ENCODE measurements at regions not wholly inside any gene's neighbourhood (a gene's known extent, or its start where the extent isn't known, plus 50 kb on each side); places are given as distances from the start of the nearest gene placed in this dataset.

- dilution Hi-C loops (cut with MboI; ENCODE audit: extremely low pct_ligation_motif_present, low sequenced_read_pairs) (no loop called here), intact Hi-C loops (cut with micrococcal nuclease) (no loop called here)
- no peak overlapping the region for H3K4me2 ChIP-seq (ENCODE audit: insufficient read depth, low read length)
- no peaks in the 10 kb centered on the region for H3K79me2 ChIP-seq (ENCODE audit: control insufficient read depth, insufficient read depth, low read length)
- no peaks in the 10 kb centered on the region for H3K36me3 ChIP-seq (ENCODE audit: control insufficient read depth in 2 of 2, extremely low read depth in 1 of 2, insufficient read depth in 2 of 2, low read length in 2 of 2)
- no peaks in the 10 kb centered on the region for H3K9me3 ChIP-seq (replicated peaks; ENCODE audit: control insufficient read depth, insufficient read depth, low read length)
- FAIRE-seq (no peak), DNase-seq (ENCODE audit: low read depth, low spot score) (no peak)
- no peak for TF ChIP-seq POLR2AphosphoS5 (IDR thresholded peaks at IDR 0.05; ENCODE audit: insufficient read depth, low read depth, low read length)
- TF ChIP-seq CTCF (IDR thresholded peaks at IDR 0.05; ENCODE audit: extremely low read depth in 1 of 2, insufficient read depth in 1 of 2, low read depth in 1 of 2, low read length in 2 of 2) = no peak
- no peak for TF ChIP-seq GATA2 (IDR thresholded peaks at IDR 0.05; ENCODE audit: insufficient read depth, insufficient read length, low read depth, low read length)
- TF ChIP-seq FOS (IDR thresholded peaks at IDR 0.05; ENCODE audit: borderline replicate concordance, insufficient read depth, low read length) = no peak
- no peak for TF ChIP-seq MYC (IDR thresholded peaks at IDR 0.05; ENCODE audit: low read depth, low read length)
- TF ChIP-seq MAX (IDR thresholded peaks at IDR 0.05; ENCODE audit: insufficient read depth, insufficient read length) = no peak
- no peak for TF ChIP-seq POLR2A (IDR thresholded peaks at IDR 0.05; ENCODE audit: low read depth, low read length)
- TF ChIP-seq EZH2 (IDR thresholded peaks at IDR 0.05; ENCODE audit: borderline replicate concordance, low read depth, low read length, severe bottlenecking) = no peak
- no peak for TF ChIP-seq JUN (IDR thresholded peaks at IDR 0.05; ENCODE audit: borderline replicate concordance, insufficient read depth, insufficient read length, low read depth)
- H2AFZ ChIP-seq (ENCODE audit: low read depth, low read length) = no peak overlapping the region
- no peaks in the 10 kb centered on the region for H3K27me3 ChIP-seq (ENCODE audit: control insufficient read depth in 2 of 2, insufficient read depth in 2 of 2, low read length in 2 of 2)
- ChIA-PET POLR2A (no interaction called here), CTCF (no interaction called here)
- H3K9me1 ChIP-seq (replicated peaks; ENCODE audit: control insufficient read depth, extremely low read depth, insufficient read depth, low read length) = no peaks in the 10 kb centered on the region
- H3K4me1 ChIP-seq (ENCODE audit: control insufficient read depth, extremely low read depth, insufficient read depth, low read length) = no peaks in the 10 kb centered on the region
- H3K27ac ChIP-seq (ENCODE audit: insufficient read depth, low read depth, low read length) = no peak overlapping the region
- no peak overlapping the region for H3K4me3 ChIP-seq (replicated peaks in 1 of 3; ENCODE audit: insufficient read depth in 1 of 3, low read depth in 1 of 3, low read length in 3 of 3)
- no peak overlapping the region for H3K9ac ChIP-seq (replicated peaks; ENCODE audit: extremely low read depth, insufficient read depth, low read length)
- no TSS peak for BruUV-seq (replicated peaks)
- no peaks in the 10 kb centered on the region for H4K20me1 ChIP-seq (replicated peaks; ENCODE audit: control insufficient read depth, extremely low read depth, insufficient read depth, low read length)
These were observed 1247.2 kb upstream of the PRR20A start for GRCh38 chr13:55893540-55893939.
